ENCODE measurements at regions not wholly inside any gene's neighbourhood (a gene's known extent, or its start where the extent isn't known, plus 50 kb on each side); places are given as distances from the start of the nearest gene placed in this dataset.

GRCh38 chr3:178200316-178200715 lies 335.9 kb upstream of the KCNMB2 start:
- Histone ChIP-seq H3K4me1 (no peaks in the 10 kb centered on the region), H3K4me3 (replicated peaks in 1 of 3) (no peak overlapping the region), H3K9me3 (no peaks in the 10 kb centered on the region), H3K36me3 (no peaks in the 10 kb centered on the region), H3K27ac (no peak overlapping the region), H3K27me3 (no peaks in the 10 kb centered on the region)
- DNase-seq, result no peak
- TF ChIP-seq CTCF (IDR thresholded peaks at IDR 0.05) (no peak), POLR2A (IDR thresholded peaks at IDR 0.05) (no peak)
- 94 to 96% methylated on average over 5 of the region's 5 CpGs for WGBS, 2 donors
- intact Hi-C loops (cut with DNase I), result no loop called here

- Histone ChIP-seq H3K4me1 (no peaks in the 10 kb centered on the region), H3K4me3 (replicated peaks in 1 of 3) (no peak overlapping the region), H3K36me3 (no peaks in the 10 kb centered on the region), H3K9me3 (no peaks in the 10 kb centered on the region), H3K27ac (no peak overlapping the region), H3K27me3 (no peaks in the 10 kb centered on the region)
- intact Hi-C loops (cut with DNase I), result no loop called here
- no peak for DNase-seq
- TF ChIP-seq CTCF (IDR thresholded peaks at IDR 0.05) (no peak), POLR2A (IDR thresholded peaks at IDR 0.05) (no peak)
- 96 to 100% methylated on average over 1 of the region's 1 CpG for WGBS, 2 donors
These were observed 334.5 kb upstream of the KCNMB2 start for GRCh38 chr3:178201714-178202113.

GRCh38 chr3:178202194-178202593 lies 334.0 kb upstream of the KCNMB2 start:
- H3K4me1 ChIP-seq, result no peaks in the 10 kb centered on the region
- H3K9me3 ChIP-seq, result no peaks in the 10 kb centered on the region
- no peak for DNase-seq
- no peaks in the 10 kb centered on the region for H3K36me3 ChIP-seq
- TF ChIP-seq POLR2A (IDR thresholded peaks at IDR 0.05) (no peak), CTCF (IDR thresholded peaks at IDR 0.05) (no peak)
- intact Hi-C loops (cut with DNase I), result no loop called here
- no peak overlapping the region for H3K4me3 ChIP-seq (replicated peaks in 1 of 3)
- WGBS, 2 donors, result 35 to 51% methylated on average over 3 of the region's 3 CpGs
- no peak overlapping the region for H3K27ac ChIP-seq
- no peaks in the 10 kb centered on the region for H3K27me3 ChIP-seq

GRCh38 chr3:178203165-178203564 lies 333.1 kb upstream of the KCNMB2 start:
- TF ChIP-seq CTCF (IDR thresholded peaks at IDR 0.05) (no peak), POLR2A (IDR thresholded peaks at IDR 0.05) (no peak)
- Histone ChIP-seq H3K4me1 (no peaks in the 10 kb centered on the region), H3K9me3 (no peaks in the 10 kb centered on the region), H3K36me3 (no peaks in the 10 kb centered on the region), H3K4me3 (replicated peaks in 1 of 3) (no peak overlapping the region), H3K27me3 (no peaks in the 10 kb centered on the region), H3K27ac (no peak overlapping the region)
- WGBS, 2 donors, result 67 to 75% methylated on average over 2 of the region's 2 CpGs
- intact Hi-C loops (cut with DNase I), result no loop called here
- no peak for DNase-seq

GRCh38 chr3:178203650-178204049 lies 332.6 kb upstream of the KCNMB2 start:
- Histone ChIP-seq H3K27me3 (no peaks in the 10 kb centered on the region), H3K9me3 (no peaks in the 10 kb centered on the region), H3K4me1 (no peaks in the 10 kb centered on the region), H3K27ac (no peak overlapping the region), H3K36me3 (no peaks in the 10 kb centered on the region), H3K4me3 (replicated peaks in 1 of 3) (no peak overlapping the region)
- no peak for TF ChIP-seq POLR2A (IDR thresholded peaks at IDR 0.05)
- no peak for TF ChIP-seq CTCF (IDR thresholded peaks at IDR 0.05)
- no peak for DNase-seq
- intact Hi-C loops (cut with DNase I), result no loop called here
- 80 to 84% methylated on average over 2 of the region's 2 CpGs for WGBS, 2 donors

All from thyroid gland (tissue), 4 donors.